ENCODE measurements at regions not wholly inside any gene's neighbourhood (a gene's known extent, or its start where the extent isn't known, plus 50 kb on each side); places are given as distances from the start of the nearest gene placed in this dataset.

DNA sequence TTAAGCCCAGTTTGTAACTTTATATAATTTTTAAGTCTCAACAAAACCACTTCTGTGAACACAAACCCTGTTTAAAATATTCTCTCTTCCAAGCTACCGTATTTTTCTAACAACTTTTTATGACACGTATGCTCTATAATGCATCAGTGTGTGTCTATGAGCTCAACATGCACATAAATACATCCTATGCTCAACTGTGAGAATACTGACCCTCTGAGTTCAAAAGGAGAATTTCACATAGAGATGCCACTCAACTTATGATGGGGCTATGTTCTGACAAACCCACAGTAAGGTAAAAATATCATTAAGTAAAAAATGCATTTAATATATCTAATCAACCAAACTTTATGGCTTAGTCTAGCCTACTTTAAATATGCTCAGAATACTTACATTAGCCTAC is 1139.7 kb upstream of the SPRY2 start:
- no peak overlapping the region for H3K4me3 ChIP-seq (ENCODE audit: low read depth, low read length)
- DNase-seq (ENCODE audit: low read depth), result no peak
- TF ChIP-seq MAX (IDR thresholded peaks at IDR 0.05; ENCODE audit: low read depth, low read length), result no peak
- TF ChIP-seq, protein P1, sequence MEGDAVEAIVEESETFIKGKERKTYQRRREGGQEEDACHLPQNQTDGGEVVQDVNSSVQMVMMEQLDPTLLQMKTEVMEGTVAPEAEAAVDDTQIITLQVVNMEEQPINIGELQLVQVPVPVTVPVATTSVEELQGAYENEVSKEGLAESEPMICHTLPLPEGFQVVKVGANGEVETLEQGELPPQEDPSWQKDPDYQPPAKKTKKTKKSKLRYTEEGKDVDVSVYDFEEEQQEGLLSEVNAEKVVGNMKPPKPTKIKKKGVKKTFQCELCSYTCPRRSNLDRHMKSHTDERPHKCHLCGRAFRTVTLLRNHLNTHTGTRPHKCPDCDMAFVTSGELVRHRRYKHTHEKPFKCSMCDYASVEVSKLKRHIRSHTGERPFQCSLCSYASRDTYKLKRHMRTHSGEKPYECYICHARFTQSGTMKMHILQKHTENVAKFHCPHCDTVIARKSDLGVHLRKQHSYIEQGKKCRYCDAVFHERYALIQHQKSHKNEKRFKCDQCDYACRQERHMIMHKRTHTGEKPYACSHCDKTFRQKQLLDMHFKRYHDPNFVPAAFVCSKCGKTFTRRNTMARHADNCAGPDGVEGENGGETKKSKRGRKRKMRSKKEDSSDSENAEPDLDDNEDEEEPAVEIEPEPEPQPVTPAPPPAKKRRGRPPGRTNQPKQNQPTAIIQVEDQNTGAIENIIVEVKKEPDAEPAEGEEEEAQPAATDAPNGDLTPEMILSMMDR (IDR thresholded peaks at IDR 0.05; ENCODE audit: low read depth, low read length), result no peak
- TF ChIP-seq POLR2A (IDR thresholded peaks at IDR 0.05; ENCODE audit: extremely low read depth, insufficient read length), result no peak
- no peak for TF ChIP-seq MYC (IDR thresholded peaks at IDR 0.05; ENCODE audit: low read depth, low read length)

DNA sequence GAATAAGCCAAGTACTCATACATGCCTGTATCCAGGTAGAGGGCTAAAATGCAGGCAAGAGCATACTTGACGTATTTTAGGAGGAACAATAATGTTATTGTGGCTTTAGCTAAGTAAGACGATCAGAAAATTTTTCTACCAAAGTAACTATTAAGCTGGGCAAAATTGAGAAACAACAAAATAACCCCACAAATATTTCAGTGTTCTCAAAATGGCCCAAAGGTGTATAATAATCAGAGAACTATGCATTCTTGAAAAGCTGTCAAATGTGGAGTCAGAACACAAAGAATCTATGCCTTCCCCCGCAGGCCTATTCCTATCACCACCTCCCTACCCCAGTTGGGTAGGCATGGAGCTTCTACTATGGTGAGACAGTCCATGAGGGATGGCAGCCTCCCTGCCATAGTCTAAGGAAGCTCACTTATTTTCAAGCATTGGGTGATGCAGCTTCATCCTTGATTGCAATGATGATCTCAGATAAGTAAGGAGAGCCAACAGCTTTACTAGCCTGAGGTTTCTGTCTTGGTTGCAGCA is 1132.5 kb upstream of the SPRY2 start:
- DNase-seq (ENCODE audit: low read depth), result no peak
- no peak for TF ChIP-seq POLR2A (IDR thresholded peaks at IDR 0.05; ENCODE audit: extremely low read depth, insufficient read length)
- TF ChIP-seq, protein P1 (IDR thresholded peaks at IDR 0.05; ENCODE audit: low read depth, low read length), result no peak
- no peak overlapping the region for H3K4me3 ChIP-seq (ENCODE audit: low read depth, low read length)

- no peak overlapping the region for H3K4me3 ChIP-seq (ENCODE audit: low read depth, low read length)
- DNase-seq (ENCODE audit: low read depth), result no peak
- TF ChIP-seq MAX (IDR thresholded peaks at IDR 0.05; ENCODE audit: low read depth, low read length), result no peak
- TF ChIP-seq, protein P1 (IDR thresholded peaks at IDR 0.05; ENCODE audit: low read depth, low read length), result no peak
- no peak for TF ChIP-seq POLR2A (IDR thresholded peaks at IDR 0.05; ENCODE audit: extremely low read depth, insufficient read length)
- no peak for TF ChIP-seq MYC (IDR thresholded peaks at IDR 0.05; ENCODE audit: low read depth, low read length)
These were observed 1117.2 kb upstream of the SPRY2 start for GRCh38 chr13:81458170-81458569.

DNA sequence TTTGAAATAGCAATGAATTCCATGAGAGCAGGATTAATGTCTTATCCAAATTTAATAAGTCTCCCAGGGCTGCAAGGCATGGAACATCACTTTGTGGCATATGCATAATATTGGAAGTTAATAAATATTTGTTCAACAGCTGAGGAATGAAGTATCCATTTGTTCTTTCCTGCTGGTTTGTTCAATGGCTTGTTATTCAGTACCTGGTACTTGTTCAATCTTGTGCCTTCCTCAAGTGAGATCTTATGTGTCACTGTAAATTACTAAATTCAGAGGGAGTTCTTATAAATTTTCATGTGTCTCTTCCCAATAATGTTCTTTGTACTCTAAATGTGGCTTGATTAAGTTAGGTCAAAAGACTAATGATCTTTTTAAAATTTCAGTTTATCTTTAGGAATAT is 1105.5 kb upstream of the SPRY2 start:
- no peak for DNase-seq (ENCODE audit: low read depth)
- TF ChIP-seq POLR2A (IDR thresholded peaks at IDR 0.05; ENCODE audit: extremely low read depth, insufficient read length) (no peak), MYC (IDR thresholded peaks at IDR 0.05; ENCODE audit: low read depth, low read length) (no peak), MAX (IDR thresholded peaks at IDR 0.05; ENCODE audit: low read depth, low read length) (no peak)
- TF ChIP-seq, protein P1 (IDR thresholded peaks at IDR 0.05; ENCODE audit: low read depth, low read length), result no peak

GRCh38 chr13:81442904-81443303 is 1102.0 kb upstream of the SPRY2 start:
- no peak for DNase-seq (ENCODE audit: low read depth)
- no peak overlapping the region for H3K4me3 ChIP-seq (ENCODE audit: low read depth, low read length)
- no peak for TF ChIP-seq MYC (IDR thresholded peaks at IDR 0.05; ENCODE audit: low read depth, low read length)
- TF ChIP-seq, protein P1 (IDR thresholded peaks at IDR 0.05; ENCODE audit: low read depth, low read length), result no peak
- no peak for TF ChIP-seq POLR2A (IDR thresholded peaks at IDR 0.05; ENCODE audit: extremely low read depth, insufficient read length)
- TF ChIP-seq MAX (IDR thresholded peaks at IDR 0.05; ENCODE audit: low read depth, low read length), result no peak

More for the DNA sequence above, 1105.5 kb upstream of the SPRY2 start:
- H3K4me3 ChIP-seq (ENCODE audit: low read depth, low read length), result no peak overlapping the region

- DNase-seq (ENCODE audit: low read depth), result no peak
- no peak overlapping the region for H3K4me3 ChIP-seq (ENCODE audit: low read depth, low read length)
- no peak for TF ChIP-seq MAX (IDR thresholded peaks at IDR 0.05; ENCODE audit: low read depth, low read length)
- no peak for TF ChIP-seq MYC (IDR thresholded peaks at IDR 0.05; ENCODE audit: low read depth, low read length)
- TF ChIP-seq POLR2A (IDR thresholded peaks at IDR 0.05; ENCODE audit: extremely low read depth, insufficient read length), result no peak
- TF ChIP-seq, protein P1 (IDR thresholded peaks at IDR 0.05; ENCODE audit: low read depth, low read length), result no peak
These were observed 1084.4 kb upstream of the SPRY2 start for GRCh38 chr13:81425286-81425685.
